K562 (cell line): ENCODE measurements at regions not wholly inside any gene's neighbourhood (a gene's known extent, or its start where the extent isn't known, plus 50 kb on each side); places are given as distances from the start of the nearest gene placed in this dataset.

Experiments
- ATAC-seq: fragments of 200-7000 bp; cut with Tn5 transposase; 3 replicates; pipeline ENCODE4 v1.9.1; 2020; ENCODE audit warnings: moderate library complexity
- BruUV-seq: library from RNA; stranded (reverse); fragments of 400-500 nt; replicated peaks from 2 replicates; lab custom pipeline; 2021; lab: Mats Ljungman, UMichigan
- CTCF ChIA-PET: fragments of 300-600 bp; formaldehyde crosslinking; extraction: SDS; loops from one replicate; lab custom pipeline; 2021; ENCODE audit warnings: low intra/inter-chr PET ratio; lab: Yijun Ruan, JAX
- POLR2A ChIA-PET: fragments of 300-600, 350-650 bp; sonication (Branson Sonifier 250); formaldehyde crosslinking; extraction: SDS; loops from one replicate; lab custom pipeline; 2021; ENCODE audit warnings: antibody characterized with exemption, inconsistent platforms; lab: Yijun Ruan, JAX
- DNase-seq, 4 experiments: peaks; one replicate each; pipeline versions ENCODE4 v3.0.0 to v3.0.0-alpha.2; 2011 to 2018; ENCODE audit warnings: low spot score in 3 of 4, mixed read lengths in 3 of 4; ENCODE audit errors: extremely low read depth in 1 of 4
- FAIRE-seq: peaks from 2 replicates; lab custom pipeline; 2011; peaks lifted over from hg19 to GRCh38; lab: Jason Lieb, UNC
- H2AFZ ChIP-seq: 2 replicates; pipeline ENCODE4 v1.6.0; 2011; ENCODE audit warnings: low read depth, low read length, control low read depth, inconsistent platforms
- H3K27ac ChIP-seq: fragments of 200-600 bp; 3 replicates; pipeline ENCODE4 v1.8.0; 2011; ENCODE audit warnings: low read depth, mild to moderate bottlenecking, control low read depth, inconsistent platforms, low read length, moderate library complexity, mixed read lengths; ENCODE audit errors: extremely low read depth
- H3K27me3 ChIP-seq, 2 experiments: fragments of 300-600 bp in 1 of 2; 2 replicates in 1 of 2; 3 replicates in 1 of 2; pipeline versions ENCODE4 v1.6.0 to v1.8.0; 2011; ENCODE audit warnings: inconsistent platforms in 2 of 2, low read length in 2 of 2, mild to moderate bottlenecking in 1 of 2, mixed read lengths in 1 of 2, moderate library complexity in 1 of 2; ENCODE audit not compliant: control insufficient read depth in 2 of 2, insufficient read depth in 2 of 2
- H3K36me3 ChIP-seq: fragments of 300-600 bp; 3 replicates; pipeline ENCODE4 v1.8.0; 2011; ENCODE audit warnings: mild to moderate bottlenecking, low read length, inconsistent platforms; ENCODE audit not compliant: control insufficient read depth, insufficient read depth
- H3K4me1 ChIP-seq, 2 experiments: fragments of 200-600 bp in 1 of 2; replicated peaks in 1 of 2; 2 replicates in 1 of 2; 3 replicates in 1 of 2; pipeline versions ENCODE4 v1.5.1 to v1.8.0; 2011; ENCODE audit warnings: inconsistent platforms in 2 of 2, low read length in 2 of 2, mild to moderate bottlenecking in 1 of 2, mixed read lengths in 1 of 2, moderate library complexity in 1 of 2; ENCODE audit not compliant: control insufficient read depth in 2 of 2, insufficient read depth in 2 of 2
- H3K4me2 ChIP-seq: 2 replicates; pipeline ENCODE4 v1.6.1; 2011; ENCODE audit warnings: low read length, control low read depth, inconsistent platforms, mixed read lengths; ENCODE audit not compliant: insufficient read depth
- H3K4me3 ChIP-seq: fragments of 200-600 bp; sonication (generic), shearing (Covaris generic); 2 replicates; pipeline ENCODE4 v1.5.1; 2016; ENCODE audit warnings: control low read depth, inconsistent platforms
- H3K79me2 ChIP-seq: fragments of 200-600 bp; 3 replicates; pipeline ENCODE4 v1.8.0; 2011; ENCODE audit warnings: low read length, inconsistent platforms; ENCODE audit not compliant: control insufficient read depth, insufficient read depth
- H3K9ac ChIP-seq, 2 experiments: 2 replicates each; pipeline versions ENCODE4 v1.6.0 to v1.6.1; 2011; ENCODE audit warnings: low read depth in 2 of 2, low read length in 2 of 2, control low read depth in 1 of 2, inconsistent platforms in 1 of 2, mild to moderate bottlenecking in 1 of 2, mixed read lengths in 1 of 2; ENCODE audit not compliant: insufficient read depth in 1 of 2
- H3K9me1 ChIP-seq: one replicate; pipeline ENCODE4 v1.6.0; 2011; ENCODE audit warnings: inconsistent platforms, mild to moderate bottlenecking, low read length, moderate library complexity; ENCODE audit not compliant: control insufficient read depth, insufficient read depth
- H3K9me3 ChIP-seq: replicated peaks from 2 replicates; pipeline ENCODE4 v1.5.1; 2011; ENCODE audit warnings: low read depth, low read length, inconsistent platforms; ENCODE audit not compliant: control insufficient read depth, insufficient read depth
- H4K20me1 ChIP-seq: replicated peaks from 2 replicates; pipeline ENCODE4 v1.6.1; 2011; ENCODE audit warnings: low read length, inconsistent platforms, mixed read lengths; ENCODE audit not compliant: control insufficient read depth, insufficient read depth
- BCLAF1 ChIP-seq, 2 experiments: fragments of 450-650 bp in 1 of 2; IDR thresholded peaks; 2 replicates each; pipeline ENCODE4 v1.6.1; 2011 to 2017; ENCODE audit warnings: low read depth in 2 of 2, antibody characterized with exemption in 1 of 2, borderline replicate concordance in 1 of 2, low read length in 1 of 2, mild to moderate bottlenecking in 1 of 2, mixed read lengths in 1 of 2; ENCODE audit not compliant: control insufficient read depth in 1 of 2
- CREBBP ChIP-seq: IDR thresholded peaks from one replicate; pipeline ENCODE4 v1.6.1; 2012; ENCODE audit warnings: low read depth, mild to moderate bottlenecking, control low read depth, inconsistent platforms, low read length
- FOXO4 ChIP-seq: fragments of 450-650 bp; formaldehyde crosslinking; IDR thresholded peaks from 2 replicates; pipeline ENCODE4 v1.4.0; 2020; ENCODE audit warnings: mild to moderate bottlenecking, moderate library complexity
- HIVEP1 ChIP-seq: fragments of 250-450 bp; sonication (Bioruptor Pico); IDR thresholded peaks from 2 replicates; pipeline ENCODE4 v1.4.0; 2020; ENCODE audit warnings: mild to moderate bottlenecking
- HMBOX1 ChIP-seq: sonication (generic); IDR thresholded peaks from 2 replicates; pipeline ENCODE4 v1.6.1; 2016
- KDM2B ChIP-seq: fragments of 250-450 bp; sonication (Bioruptor Pico); IDR thresholded peaks from 2 replicates; pipeline ENCODE4 v1.8.0; 2021; ENCODE audit warnings: mild to moderate bottlenecking, moderate library complexity
- MTA2 ChIP-seq: fragments of 450-650 bp; IDR thresholded peaks from 2 replicates; pipeline ENCODE4 v1.6.1; 2016; ENCODE audit warnings: low read depth
- NR2F6 ChIP-seq: fragments of 450-650 bp; formaldehyde crosslinking; IDR thresholded peaks from 2 replicates; pipeline ENCODE4 v1.4.0; 2020; ENCODE audit warnings: mild to moderate bottlenecking
- POLR3A ChIP-seq: IDR thresholded peaks from 2 replicates; pipeline ENCODE4 v1.6.1; 2011; ENCODE audit warnings: borderline replicate concordance, mild to moderate bottlenecking, moderate library complexity; ENCODE audit not compliant: insufficient read length, insufficient read depth; ENCODE audit errors: extremely low read depth
- PTRF ChIP-seq: fragments of 450-650 bp; IDR thresholded peaks from 2 replicates; pipeline ENCODE4 v1.6.1; 2016; ENCODE audit warnings: mild to moderate bottlenecking, missing genetic modification characterization, missing compliant biosample characterization
- SMARCE1 ChIP-seq: fragments of 450-650 bp; IDR thresholded peaks from 2 replicates; pipeline ENCODE4 v1.7.1; 2016; ENCODE audit warnings: mild to moderate bottlenecking
- SREBF1 ChIP-seq: fragments of 150-350 bp; IDR thresholded peaks from 2 replicates; pipeline ENCODE4 v1.6.1; 2014; ENCODE audit warnings: antibody characterized with exemption, low read depth, low read length, borderline replicate concordance
- U2AF1 ChIP-seq: fragments of 200-400 bp; formaldehyde crosslinking; optimal IDR thresholded peaks from 2 replicates; pipeline ENCODE3; 2017; ENCODE audit warnings: mild to moderate bottlenecking, low read depth, low read length, moderate library complexity
- XRCC3 ChIP-seq: fragments of 450-650 bp; IDR thresholded peaks from 2 replicates; pipeline ENCODE4 v1.6.1; 2017; ENCODE audit warnings: mild to moderate bottlenecking, moderate library complexity
- ZBTB43 ChIP-seq: sonication (generic); formaldehyde crosslinking; IDR thresholded peaks from 2 replicates; pipeline ENCODE4 v1.8.0; 2023; ENCODE audit warnings: mild to moderate bottlenecking, missing genetic modification reagents
- ZBTB7A ChIP-seq: IDR thresholded peaks from 2 replicates; pipeline ENCODE4 v1.6.1; 2011; ENCODE audit warnings: low read depth, mild to moderate bottlenecking, low read length, moderate library complexity, borderline replicate concordance; ENCODE audit not compliant: control insufficient read depth
- ZNF274 ChIP-seq: IDR thresholded peaks from 2 replicates; pipeline ENCODE4 v1.6.1; 2011; ENCODE audit warnings: low read depth, mild to moderate bottlenecking, low read length, moderate library complexity, borderline replicate concordance
- ZNF830 ChIP-seq: fragments of 250-450 bp; sonication (Bioruptor Pico); IDR thresholded peaks from 2 replicates; pipeline ENCODE4 v1.5.0; 2021; ENCODE audit warnings: mild to moderate bottlenecking
- in situ Hi-C: fragments of 300-500 bp; cut with MboI; formaldehyde crosslinking; loops from 4 replicates; pipeline ENCODE4 v1.15.0; 2018; ENCODE audit warnings: inconsistent platforms, mixed read lengths
- intact Hi-C: fragments of 100-400 bp; cut with micrococcal nuclease; formaldehyde crosslinking; loops from 2 replicates; pipeline ENCODE4 v1.14.2; 2022

GRCh38 chr13:53522034-53522433, 493.4 kb downstream of the OLFM4 start:
- no peaks in the 10 kb centered on the region for H3K9me1 ChIP-seq
- H3K79me2 ChIP-seq, result no peaks in the 10 kb centered on the region
- no peaks in the 10 kb centered on the region for H3K27me3 ChIP-seq
- ChIA-PET CTCF (no interaction called here), POLR2A (no interaction called here)
- intact Hi-C loops, result no loop called here
- H3K4me2 ChIP-seq, result no peak overlapping the region
- DNase-seq, result no peak
- no peaks in the 10 kb centered on the region; the same call in 1 of the 2 replicates for H3K9me3 ChIP-seq
- H3K36me3 ChIP-seq, result no peaks in the 10 kb centered on the region
- ATAC-seq, result no peak
- FAIRE-seq, result no peak
- no peak overlapping the region for H3K4me3 ChIP-seq
- H3K27ac ChIP-seq, result no peak overlapping the region
- H3K4me1 ChIP-seq, result no peaks in the 10 kb centered on the region
- no peaks in the 10 kb centered on the region for H4K20me1 ChIP-seq
- H2AFZ ChIP-seq, result no peak overlapping the region
- H3K9ac ChIP-seq, result no peak overlapping the region
- no TSS peak for BruUV-seq
- in situ Hi-C loops, result no loop called here
- TF ChIP-seq SREBF1, result no peak
- no peak for TF ChIP-seq ZNF274
- TF ChIP-seq SMARCE1, result no peak
- TF ChIP-seq KDM2B, result no peak
- TF ChIP-seq MTA2, result no peak
- no peak for TF ChIP-seq ZBTB43 (CRISPR knock-in tag)
- no peak for TF ChIP-seq PTRF (tag)
- TF ChIP-seq NR2F6 (CRISPR knock-in tag), result no peak
- no peak for TF ChIP-seq HMBOX1
- TF ChIP-seq POLR3A, result no peak
- no peak for TF ChIP-seq CREBBP
- TF ChIP-seq U2AF1, result no peak
- no peak for TF ChIP-seq XRCC3
- TF ChIP-seq FOXO4 (CRISPR knock-in tag), result no peak
- TF ChIP-seq ZBTB7A, result no peak
- TF ChIP-seq BCLAF1 (IDR thresholded peaks at IDR 0.05; ENCODE audit: borderline replicate concordance in 1 of 2, control insufficient read depth in 1 of 2, low read depth in 2 of 2, low read length in 1 of 2), result no peak
- no peak for TF ChIP-seq ZNF830 (CRISPR knock-in tag)
- TF ChIP-seq HIVEP1 (CRISPR knock-in tag), result no peak
